GM21390 (cell line): ENCODE measurements at regions not wholly inside any gene's neighbourhood (a gene's known extent, or its start where the extent isn't known, plus 50 kb on each side); places are given as distances from the start of the nearest gene placed in this dataset.
A peak's percentile ranks its signal among the peaks of the same experiment; 100 is the strongest.

ENCODE experiments used
- ATAC-seq: cut with Tn5 transposase; IDR thresholded peaks from one replicate; pipeline ENCODE4 v1.9.1; 2021; ENCODE audit not compliant: unreplicated experiment

DNA sequence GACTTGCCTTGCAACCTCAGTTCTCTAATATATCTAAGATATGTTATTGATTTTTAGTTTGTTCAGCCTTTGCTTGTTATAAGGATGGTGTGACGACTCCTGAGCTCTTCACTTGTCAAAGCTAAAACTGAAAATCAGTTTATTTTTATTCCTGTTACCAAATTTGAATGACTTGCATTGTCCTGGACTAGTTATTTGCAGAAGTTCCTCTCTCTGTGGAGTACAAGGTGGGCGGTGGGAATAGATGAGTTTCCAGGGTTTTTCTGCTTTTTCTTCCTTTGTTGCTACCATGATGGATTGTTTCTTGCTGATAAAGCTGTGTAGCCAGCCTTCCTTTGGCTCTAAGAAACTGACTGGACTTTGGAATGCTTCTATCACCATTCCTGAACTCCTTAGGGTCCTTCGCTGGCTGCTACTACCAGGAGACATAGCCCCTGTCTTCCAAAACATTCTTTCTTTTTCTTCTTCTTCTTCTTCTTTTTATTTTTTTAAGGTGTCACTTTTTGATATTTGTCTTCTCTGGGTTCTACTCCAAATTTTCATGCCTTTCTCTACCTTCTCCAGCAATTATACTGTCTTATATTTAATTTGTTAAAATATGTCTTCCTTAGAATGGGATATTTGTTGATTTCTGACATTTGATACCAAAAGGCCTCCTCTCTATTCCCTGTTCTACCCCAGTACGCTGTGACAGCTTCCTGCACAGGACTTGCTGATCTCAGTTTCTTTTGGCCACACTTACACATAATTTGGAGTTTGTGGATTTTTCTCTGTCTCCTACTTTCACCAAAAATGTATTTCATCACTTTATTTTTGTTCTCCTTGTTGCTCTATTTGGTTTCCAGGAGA is 145.1 kb upstream of the THRB start:
- no peak for ATAC-seq

DNA sequence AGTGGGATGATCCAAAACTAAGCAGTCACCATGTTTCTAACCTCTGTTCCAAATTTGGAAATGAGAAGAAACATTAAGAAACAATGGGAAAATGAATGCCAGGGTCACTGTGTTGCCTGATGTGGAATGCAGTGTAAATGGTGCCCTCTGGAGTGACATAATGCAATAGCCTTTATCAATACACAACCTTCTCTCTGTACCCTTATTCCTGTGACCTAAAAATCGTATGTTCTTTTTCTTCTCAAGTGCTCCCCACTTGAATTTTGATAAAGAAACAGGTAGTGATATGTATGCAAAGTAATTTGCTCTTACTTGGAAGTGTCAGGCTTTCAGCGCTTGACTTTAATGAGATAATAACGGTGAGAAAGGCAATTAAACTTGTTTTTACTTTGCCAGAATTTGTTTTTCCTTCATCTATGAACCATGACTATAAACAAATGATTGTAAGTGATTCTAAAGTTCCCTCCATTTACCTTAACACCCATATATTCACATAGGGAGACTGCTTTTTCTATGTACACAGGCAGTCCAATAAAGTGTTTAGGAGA is 145.8 kb upstream of the THRB start:
- ATAC-seq, result no peak

DNA sequence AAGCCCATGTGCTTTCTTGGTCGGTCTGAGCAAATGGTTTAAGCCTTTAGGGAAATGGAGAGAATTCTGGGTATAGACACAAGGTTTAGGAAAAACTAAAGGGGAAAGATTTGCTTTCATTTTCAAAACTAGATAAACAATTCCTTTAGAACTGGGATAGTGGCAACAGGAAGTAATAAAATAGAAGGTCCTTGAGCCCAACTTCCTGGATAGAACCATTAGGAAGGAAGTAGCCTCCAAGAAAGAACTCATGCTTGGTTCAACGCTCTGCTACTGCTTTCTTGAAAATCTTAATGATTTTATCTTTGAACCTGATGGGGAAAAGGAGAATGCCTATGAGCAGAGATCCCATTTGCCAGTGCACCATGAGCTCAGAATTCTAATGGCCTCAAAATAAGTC is 147.0 kb upstream of the THRB start:
- ATAC-seq, result no peak

DNA sequence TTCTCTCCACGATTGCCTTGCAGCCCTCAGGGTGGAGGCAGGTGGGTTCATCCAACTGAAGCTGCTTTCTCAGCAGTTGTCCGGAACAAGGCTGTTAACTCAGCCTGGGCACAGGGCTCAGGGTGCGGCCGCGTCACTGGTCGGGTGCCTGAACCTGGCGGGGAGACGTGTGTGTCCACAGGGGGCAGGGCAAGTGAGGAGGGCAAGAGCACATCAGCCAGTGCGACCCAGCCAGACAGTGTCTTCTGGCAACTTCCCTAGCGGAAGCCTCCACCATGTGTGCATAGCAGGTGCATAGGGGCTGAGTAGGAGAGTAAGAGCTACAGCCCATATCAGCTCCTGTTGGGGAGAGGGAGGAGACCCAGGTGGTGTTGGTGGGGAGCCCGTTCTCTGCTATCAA is 150.4 kb upstream of the THRB start:
- no peak for ATAC-seq

DNA sequence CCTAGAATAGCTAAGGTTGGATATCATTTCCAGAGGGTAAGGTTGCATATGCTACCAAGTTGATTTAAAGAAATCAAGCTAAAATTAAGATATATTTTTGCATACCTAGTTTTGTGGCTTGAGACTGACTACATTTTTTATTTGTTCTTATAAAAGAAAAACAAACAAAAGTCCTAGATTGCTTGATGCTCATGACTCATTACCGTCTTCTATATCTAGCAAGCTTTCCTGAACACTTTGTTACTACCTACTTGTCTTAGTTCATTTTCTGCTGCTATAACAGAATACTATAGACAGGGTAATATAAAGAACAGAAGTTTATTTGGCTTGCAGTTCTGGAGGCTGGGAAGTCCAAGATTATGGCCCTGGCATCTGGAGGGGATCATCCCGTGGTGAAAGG is 152.1 kb upstream of the THRB start:
- no peak for ATAC-seq

DNA sequence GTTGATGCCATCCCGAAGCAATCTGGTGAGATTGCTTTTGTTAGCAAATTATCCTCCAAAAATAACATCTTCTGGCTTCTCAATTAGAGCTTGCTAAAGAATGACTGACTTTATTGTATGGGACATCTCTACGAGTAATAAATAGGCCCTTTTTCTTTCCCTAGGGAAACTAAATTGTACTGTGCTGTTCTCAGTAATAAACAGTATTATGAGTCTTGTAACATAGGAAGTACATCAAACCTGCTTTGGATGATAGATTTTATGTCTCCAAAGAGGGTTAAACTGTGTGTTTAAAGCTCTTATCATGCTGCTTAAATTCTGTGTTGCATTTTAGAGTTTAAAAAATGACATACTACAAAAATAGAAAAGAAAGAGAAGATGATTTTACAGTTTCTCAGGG is 153.4 kb upstream of the THRB start:
- ATAC-seq, result no peak

DNA sequence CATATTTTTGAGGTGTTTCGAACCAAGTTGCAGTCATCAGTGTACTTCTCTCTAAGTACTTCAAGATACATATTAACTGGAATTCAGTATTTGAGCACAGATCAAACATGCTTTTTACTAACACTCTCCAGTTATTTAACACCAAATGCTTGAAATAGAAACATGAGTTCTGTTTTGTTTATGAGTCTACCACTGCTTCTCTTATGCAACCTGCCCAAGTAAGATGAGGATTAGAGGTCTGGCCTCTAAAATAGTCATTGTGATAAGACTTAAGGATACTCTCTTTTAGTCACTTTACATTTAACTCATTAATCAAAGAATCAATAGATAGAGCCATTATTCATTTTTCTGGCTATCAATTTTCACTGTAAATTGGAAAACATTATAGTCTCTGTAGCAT is 156.2 kb upstream of the THRB start:
- ATAC-seq, result no peak

DNA sequence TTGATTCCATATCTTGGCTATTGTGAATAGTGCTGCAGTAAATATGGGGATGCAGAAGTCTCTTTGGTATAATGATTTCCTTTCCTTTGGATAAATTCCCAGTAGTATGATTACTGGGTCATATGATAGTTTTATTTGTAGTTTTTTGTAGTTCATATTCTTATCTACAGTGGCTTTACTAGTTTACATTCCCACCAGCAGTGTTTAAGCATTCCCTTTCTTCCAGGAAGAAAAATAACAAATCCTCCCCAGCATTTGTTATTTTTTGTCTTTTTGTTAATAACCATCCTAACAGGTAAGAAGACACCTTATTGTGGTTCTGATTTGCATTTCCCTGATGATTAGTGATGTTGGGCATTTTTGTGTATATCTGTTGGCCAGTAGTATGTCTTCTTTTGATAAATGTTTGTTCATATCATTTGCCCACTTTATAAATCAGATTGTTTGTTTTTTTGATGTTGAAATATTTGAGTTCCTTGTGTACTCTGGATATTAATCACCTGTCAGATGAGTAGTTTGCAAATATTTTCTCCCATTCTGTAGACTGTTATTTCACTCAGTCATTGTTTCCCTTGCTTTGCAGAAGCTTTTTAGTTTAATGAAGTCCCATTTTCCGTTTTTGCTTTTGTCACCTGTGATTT is 163.3 kb upstream of the THRB start:
- ATAC-seq, result no peak

DNA sequence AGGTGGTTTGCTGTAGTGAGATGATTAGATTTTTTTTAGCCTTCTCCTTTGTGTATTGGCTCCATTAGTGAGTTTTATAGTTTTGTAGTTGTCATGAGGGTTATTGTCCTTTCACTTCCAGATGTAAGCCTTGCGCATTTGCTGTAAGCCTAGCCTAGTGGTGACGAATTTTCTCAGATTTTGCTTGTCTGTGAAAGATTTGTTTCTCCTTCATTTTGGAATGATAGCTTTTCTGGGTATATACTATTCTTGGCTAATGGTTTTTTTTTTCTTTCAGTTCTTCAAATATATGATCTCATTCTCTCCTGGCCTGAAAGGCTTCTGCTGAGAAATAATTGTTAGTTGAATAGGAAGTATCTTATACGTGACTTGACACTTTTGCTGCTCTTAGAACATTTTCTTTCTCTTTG is 166.5 kb upstream of the THRB start:
- no peak for ATAC-seq

DNA sequence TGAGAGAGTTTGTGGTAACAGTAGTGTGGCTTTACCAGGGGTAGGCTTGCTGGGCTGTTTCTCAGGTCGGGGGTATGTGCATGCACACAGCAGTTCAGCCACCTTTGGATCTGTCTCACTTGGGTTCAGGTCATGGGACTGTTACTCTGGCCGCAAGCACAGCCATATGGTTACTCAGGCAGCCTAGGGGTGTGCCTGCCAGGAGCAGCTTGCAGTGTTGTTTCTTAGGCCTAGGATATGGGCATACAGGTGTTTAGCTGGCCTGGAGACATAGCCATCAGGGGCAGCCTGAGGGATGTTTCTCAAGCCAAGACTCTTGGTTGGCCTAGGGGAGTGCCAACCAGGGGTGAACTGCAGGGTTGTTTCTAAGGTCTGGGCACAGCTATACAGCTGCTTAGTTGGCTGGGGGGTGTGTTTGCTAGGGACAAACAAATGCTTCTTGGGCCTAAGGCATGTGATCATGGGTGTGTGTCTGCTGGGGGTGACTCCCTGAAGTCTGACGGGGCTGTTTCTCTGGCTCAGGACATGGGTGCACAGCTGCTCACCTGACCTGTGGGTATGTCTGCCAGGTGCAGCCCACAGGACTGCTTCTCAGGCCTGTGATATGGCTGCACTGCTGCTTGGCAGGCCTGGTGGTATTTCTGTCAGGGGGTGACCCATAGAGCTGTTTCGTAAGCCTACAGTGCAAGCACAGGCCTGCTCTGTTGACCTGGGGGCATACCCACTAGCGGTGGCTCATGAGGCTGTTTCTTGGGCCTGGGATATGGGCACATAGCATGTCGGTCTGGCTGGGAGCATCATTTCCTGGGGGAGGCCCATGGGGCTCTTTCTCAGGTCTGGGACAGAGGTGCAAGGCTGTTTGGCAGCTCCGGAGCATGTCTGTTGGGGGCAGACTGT is 168.0 kb upstream of the THRB start:
- no peak for ATAC-seq

DNA sequence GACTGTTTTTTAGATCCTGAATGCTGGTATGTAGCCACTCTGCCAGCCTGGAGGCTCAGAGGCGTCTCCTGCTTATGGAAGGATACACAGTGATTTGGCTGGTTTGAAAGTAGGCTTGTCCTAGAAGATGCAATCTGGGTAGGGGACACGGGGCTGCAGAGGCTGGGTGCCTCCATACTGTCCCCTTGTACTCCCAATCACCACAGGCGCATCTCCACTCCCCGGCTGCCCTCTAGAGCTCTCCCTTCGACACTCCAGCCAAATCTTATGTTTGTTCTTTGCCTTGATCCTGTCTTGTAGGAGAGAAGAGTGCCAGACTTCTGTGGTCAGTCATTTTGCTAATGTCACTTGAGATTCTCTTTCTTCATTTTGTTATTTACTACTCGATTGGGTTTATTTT is 168.8 kb upstream of the THRB start:
- ATAC-seq, result no peak

DNA sequence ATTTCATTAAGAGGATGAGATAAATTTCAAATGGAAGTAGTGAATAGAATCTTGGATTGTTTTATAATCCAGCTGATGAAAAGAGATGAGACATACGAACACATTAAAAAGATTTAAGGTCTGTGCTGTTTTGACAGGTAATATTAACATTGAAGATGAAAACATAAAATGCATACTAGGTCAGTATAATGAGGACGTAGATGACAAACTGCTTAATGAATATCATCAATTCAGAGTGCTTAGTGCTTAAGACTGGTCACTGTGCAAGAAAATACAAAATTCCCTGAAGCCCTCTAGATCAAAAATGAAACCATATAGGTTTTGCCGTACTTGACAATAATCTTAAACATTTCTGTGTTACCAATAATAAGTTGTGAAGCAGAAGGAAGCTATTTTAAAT is 173.4 kb upstream of the THRB start:
- no peak for ATAC-seq

DNA sequence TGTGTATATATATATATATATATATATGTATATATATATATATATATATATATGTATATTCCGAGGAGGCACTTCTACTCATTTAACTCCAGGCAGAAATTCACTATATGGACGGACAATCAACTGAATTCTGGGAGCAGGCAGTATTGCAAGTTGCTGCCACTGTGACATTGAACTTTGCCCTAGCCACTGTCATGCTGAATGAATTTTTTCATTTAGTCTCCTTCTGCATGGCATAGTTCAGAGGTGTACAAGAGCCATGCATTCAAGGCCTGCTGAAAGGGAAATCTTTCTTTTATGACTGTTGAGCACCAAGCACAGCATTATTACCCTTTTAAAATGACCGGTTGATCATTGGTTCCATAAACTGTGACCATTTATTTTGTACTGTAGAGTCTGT is 176.2 kb upstream of the THRB start:
- no peak for ATAC-seq

DNA sequence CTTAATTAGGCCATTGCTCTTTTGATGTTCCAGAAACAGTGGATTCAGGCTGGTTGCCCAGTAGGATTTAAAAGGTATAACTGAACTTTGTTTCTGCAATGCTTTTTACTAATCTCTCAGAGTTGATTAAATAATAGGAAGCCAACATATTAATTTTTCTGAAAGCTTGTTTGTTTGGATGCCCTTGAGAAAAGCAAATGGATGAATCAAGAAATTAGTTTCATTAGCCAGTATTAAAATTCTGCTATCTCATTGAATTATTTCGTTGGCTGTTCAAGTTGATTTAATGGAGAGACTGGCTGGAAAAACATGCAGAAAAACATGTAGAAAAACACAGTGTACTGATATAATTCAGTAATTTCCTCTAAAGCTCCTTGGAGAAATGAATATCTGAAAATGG is 178.9 kb upstream of the THRB start:
- no peak for ATAC-seq

DNA sequence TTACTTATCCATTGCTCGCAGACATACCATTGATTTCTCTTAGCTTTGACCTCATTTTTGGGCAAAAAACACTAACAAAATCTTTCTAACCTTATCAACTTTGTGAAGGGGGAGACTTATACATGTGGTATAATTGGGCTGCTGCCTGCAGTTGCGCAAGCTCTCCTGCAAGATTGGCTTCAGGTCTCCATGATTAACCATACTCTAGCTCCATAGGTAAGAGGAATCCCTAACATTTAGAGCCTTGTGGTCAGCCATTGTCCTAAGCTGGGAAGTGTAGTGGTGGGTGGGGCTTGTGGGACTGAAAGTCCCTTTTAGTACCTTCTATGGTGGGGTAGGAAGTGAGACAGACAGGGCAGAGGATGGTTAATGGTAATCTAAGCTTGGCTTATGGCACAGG is 179.6 kb upstream of the THRB start:
- no peak for ATAC-seq

DNA sequence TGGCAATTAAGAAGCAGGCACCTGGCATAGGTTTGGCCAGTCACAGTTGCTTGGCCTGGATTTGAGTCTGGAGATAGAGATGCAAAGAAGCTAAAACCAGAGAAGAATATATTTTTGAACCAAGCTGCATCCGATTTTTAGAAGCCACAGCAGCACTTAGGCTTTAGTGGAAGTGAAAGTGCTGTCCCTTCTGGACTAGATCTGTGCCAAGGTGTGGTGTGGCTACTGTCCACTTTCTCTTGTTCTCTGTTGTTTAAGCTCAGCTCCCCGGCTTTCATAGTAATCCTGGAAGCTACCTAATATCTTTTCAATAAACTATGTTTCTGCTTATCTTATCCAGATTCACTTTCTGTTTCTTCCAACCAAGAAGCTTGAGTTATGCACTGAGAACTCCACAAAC is 183.4 kb upstream of the THRB start:
- ATAC-seq, result peak; percentile 38

DNA sequence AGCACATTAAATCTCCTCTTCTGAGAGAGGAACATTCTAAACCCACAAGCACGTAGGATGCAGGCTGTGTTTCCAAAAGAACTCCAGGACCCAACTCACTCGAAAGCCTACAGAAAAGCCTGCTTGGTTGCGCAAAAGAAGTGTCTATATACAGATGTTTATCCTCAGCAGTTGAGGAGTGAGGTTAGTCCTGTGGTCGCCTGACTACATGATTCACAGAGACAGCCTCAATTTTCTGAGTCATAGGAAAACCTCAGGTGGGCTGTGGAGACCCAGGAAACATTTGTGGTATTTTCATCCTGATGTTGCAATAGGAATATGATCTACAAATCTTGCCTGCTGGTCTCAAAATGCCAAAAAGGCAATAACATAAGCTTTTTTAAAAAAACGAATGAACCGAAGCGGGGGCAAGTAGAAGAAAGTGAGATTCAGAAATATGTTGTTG is 183.8 kb upstream of the THRB start:
- ATAC-seq, result peak; percentile 36

DNA sequence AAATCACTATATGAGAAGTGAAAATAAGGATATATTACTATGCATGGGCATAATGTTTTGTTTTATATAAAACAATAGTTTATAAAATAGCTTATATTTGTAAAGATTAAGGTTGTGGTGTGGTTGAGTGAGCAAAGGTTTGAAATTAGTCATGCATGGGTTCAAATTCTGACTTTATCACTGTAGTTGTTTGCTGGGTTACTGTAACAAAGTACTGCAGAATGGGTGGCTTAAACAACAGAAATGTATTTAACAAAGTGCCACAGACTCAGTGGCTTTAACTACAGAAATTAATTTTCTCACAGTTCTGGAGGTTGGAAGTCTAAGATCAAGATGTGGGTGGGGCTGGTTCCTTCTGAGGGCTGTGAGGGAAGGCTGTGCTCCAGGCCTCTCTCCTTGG is 184.8 kb upstream of the THRB start:
- no peak for ATAC-seq

DNA sequence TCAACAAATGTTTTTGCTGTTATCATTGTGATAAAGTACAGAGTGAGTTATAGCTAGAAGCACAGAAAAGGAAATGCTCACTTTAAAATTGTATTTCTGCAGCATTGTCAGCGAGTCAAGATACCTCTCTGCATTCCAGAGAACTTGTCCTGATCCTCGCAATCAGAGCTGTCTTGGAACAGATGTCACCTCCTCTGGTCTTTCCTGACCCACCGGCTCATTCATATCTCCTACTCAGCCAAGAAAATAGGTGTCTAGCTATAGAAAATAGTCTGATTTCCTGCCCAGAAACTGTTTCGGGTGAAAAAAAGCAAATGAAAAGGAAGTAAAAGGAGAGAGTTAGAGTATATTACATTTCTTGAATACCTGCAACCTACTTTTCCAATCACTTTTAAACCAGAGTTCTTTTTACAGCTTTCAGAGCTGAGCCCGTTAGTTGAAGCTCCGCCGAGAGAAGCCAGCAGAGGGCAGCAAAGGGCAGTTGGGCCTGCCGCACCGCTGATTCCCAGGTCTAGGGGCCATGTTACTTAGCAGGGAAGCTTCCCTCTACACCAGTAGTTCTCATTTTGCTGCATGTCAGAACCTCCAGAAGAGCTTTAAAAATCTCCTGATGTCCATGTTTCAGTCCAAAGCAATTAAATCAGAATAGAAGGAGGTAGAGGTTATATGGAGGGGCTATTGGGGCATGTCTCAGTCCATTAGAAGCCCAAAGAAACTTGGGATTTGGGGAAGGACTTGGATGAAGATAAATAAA is 185.7 kb upstream of the THRB start:
- ATAC-seq, result peak; percentile 79

DNA sequence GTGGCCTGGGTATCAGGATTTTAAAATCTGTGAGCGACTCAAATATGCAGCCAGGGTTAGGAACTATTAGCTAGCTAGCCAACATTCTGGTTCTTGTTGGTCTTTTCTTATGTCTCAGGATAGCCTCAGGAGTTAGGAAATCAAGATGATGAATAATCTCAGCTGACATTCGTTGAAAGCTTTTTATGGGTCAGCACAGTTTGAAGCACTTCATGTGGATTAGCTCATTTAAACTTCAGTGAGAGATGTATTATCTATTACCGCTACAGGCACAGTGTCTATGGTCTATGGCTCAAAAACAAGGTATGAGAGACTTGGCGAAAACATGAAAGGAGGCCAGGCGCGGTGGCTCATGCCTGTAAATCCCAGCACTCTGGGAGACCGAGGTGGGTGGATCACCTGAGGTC is 187.5 kb upstream of the THRB start:
- no peak for ATAC-seq

DNA sequence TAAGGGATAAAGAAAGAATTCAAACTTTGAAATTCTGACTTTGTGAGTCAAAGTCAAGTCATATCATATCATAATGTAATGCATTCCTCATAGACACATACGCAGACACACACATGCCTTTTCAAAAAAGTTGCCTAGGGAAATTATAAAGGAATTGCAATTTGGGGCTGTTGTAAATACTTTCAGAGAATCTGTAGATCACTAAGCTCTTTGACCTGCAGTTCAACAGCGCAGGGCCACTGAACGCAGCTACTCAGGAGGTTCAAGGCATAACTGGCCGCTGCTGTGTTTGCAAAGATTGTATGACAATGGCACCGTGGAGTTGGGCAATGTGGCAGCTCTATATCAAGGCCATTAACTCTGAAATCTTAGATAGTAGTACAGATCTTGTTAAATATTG is 188.4 kb upstream of the THRB start:
- no peak for ATAC-seq
